Activated CD4-positive, alpha-beta T cell treated with anti-CD3 and anti-CD28 coated beads, Interleukin-2, amount 10 ng/mL, durations not matched to agents 24 days and 14 days (primary cell): ENCODE measurements at regions not wholly inside any gene's neighbourhood (a gene's known extent, or its start where the extent isn't known, plus 50 kb on each side); places are given as distances from the start of the nearest gene placed in this dataset.

Experiments used
- DNase-seq: peaks from one replicate; pipeline ENCODE4 v3.0.0; 2022
- H3K27ac Mint-ChIP-seq: one replicate; pipeline ENCODE4 v1.8.0; 2022; ENCODE audit warnings: mild to moderate bottlenecking, mixed read lengths
- H3K27me3 Mint-ChIP-seq: one replicate; pipeline ENCODE4 v1.8.0; 2022; ENCODE audit warnings: mixed read lengths
- H3K36me3 Mint-ChIP-seq: one replicate; pipeline ENCODE4 v1.8.0; 2022; ENCODE audit warnings: low read depth, mild to moderate bottlenecking, mixed read lengths
- H3K4me1 Mint-ChIP-seq: one replicate; pipeline ENCODE4 v1.8.0; 2021; ENCODE audit warnings: mixed read lengths
- H3K4me3 Mint-ChIP-seq: one replicate; pipeline ENCODE4 v1.8.0; 2022; ENCODE audit warnings: mild to moderate bottlenecking, moderate library complexity, mixed read lengths
- H3K9me3 Mint-ChIP-seq: one replicate; pipeline ENCODE4 v1.8.0; 2021; ENCODE audit warnings: mixed read lengths
- intact Hi-C: fragments of 100-400 bp; cut with micrococcal nuclease; formaldehyde crosslinking; loops from one replicate; pipeline ENCODE4 v1.15.1; 2023

- Mint-ChIP-seq H3K4me1 (no peaks in the 10 kb centered on the region), H3K4me3 (no peak overlapping the region), H3K27ac (no peak overlapping the region), H3K36me3 (no peaks in the 10 kb centered on the region), H3K27me3 (peaks cover 5% of the 10 kb centered on the region), H3K9me3 (peaks cover 4% of the 10 kb centered on the region)
- no peak for DNase-seq
- intact Hi-C loops = no loop called here
Measured at GRCh38 chrY:19365321-19365720, 379.2 kb downstream of the KDM5D start.

GRCh38 chrY:19357249-19357648, 387.3 kb downstream of the KDM5D start:
- no peak for DNase-seq
- Mint-ChIP-seq H3K36me3 (no peaks in the 10 kb centered on the region), H3K9me3 (peaks cover 2% of the 10 kb centered on the region), H3K4me3 (no peak overlapping the region), H3K27me3 (peaks cover 7% of the 10 kb centered on the region), H3K27ac (no peak overlapping the region), H3K4me1 (peaks cover 1% of the 10 kb centered on the region)
- intact Hi-C loops = loop anchor here (10.0 kb wide), 1 partner anchor 62 kb away; no protein-coding TSS in a partner anchor

GRCh38 chrY:19356735-19357134, 387.8 kb downstream of the KDM5D start:
- Mint-ChIP-seq H3K36me3 (no peaks in the 10 kb centered on the region), H3K27ac (no peak overlapping the region), H3K4me1 (peaks cover 1% of the 10 kb centered on the region), H3K9me3 (no peaks in the 10 kb centered on the region), H3K4me3 (no peak overlapping the region), H3K27me3 (peaks cover 4% of the 10 kb centered on the region)
- intact Hi-C loops = loop anchor here (10.0 kb wide), 1 partner anchor 62 kb away; no protein-coding TSS in a partner anchor
- no peak for DNase-seq

- Mint-ChIP-seq H3K4me1 (peaks cover 1% of the 10 kb centered on the region), H3K4me3 (no peak overlapping the region), H3K9me3 (no peaks in the 10 kb centered on the region), H3K27me3 (peaks cover 4% of the 10 kb centered on the region), H3K27ac (no peak overlapping the region), H3K36me3 (no peaks in the 10 kb centered on the region)
- intact Hi-C loops = loop anchor here (10.0 kb wide), 1 partner anchor 60 kb away; no protein-coding TSS in a partner anchor
- DNase-seq = no peak
Measured at GRCh38 chrY:19354857-19355173, 389.7 kb downstream of the KDM5D start.

- Mint-ChIP-seq H3K4me1 (peaks cover 1% of the 10 kb centered on the region), H3K4me3 (no peak overlapping the region), H3K27ac (no peak overlapping the region), H3K36me3 (no peaks in the 10 kb centered on the region), H3K9me3 (no peaks in the 10 kb centered on the region), H3K27me3 (peaks cover 4% of the 10 kb centered on the region)
- no peak for DNase-seq
- intact Hi-C loops = loop anchor here (10.0 kb wide), 1 partner anchor 59 kb away; no protein-coding TSS in a partner anchor
Measured at GRCh38 chrY:19354061-19354856, 390.3 kb downstream of the KDM5D start.

GRCh38 chrY:19351616-19352015, 392.9 kb downstream of the KDM5D start:
- H3K9me3 Mint-ChIP-seq = no peaks in the 10 kb centered on the region
- DNase-seq = no peak
- H3K4me3 Mint-ChIP-seq = no peak overlapping the region
- H3K36me3 Mint-ChIP-seq = no peaks in the 10 kb centered on the region
- intact Hi-C loops = loop anchor here (10.0 kb wide), 1 partner anchor 57 kb away; no protein-coding TSS in a partner anchor
- H3K27me3 Mint-ChIP-seq = peaks cover 4% of the 10 kb centered on the region
- H3K4me1 Mint-ChIP-seq = no peaks in the 10 kb centered on the region
- H3K27ac Mint-ChIP-seq = no peak overlapping the region

GRCh38 chrY:19321701-19322100, 422.8 kb downstream of the KDM5D start:
- H3K9me3 Mint-ChIP-seq = no peaks in the 10 kb centered on the region
- no peak overlapping the region for H3K27ac Mint-ChIP-seq
- H3K27me3 Mint-ChIP-seq = no peaks in the 10 kb centered on the region
- no peaks in the 10 kb centered on the region for H3K4me1 Mint-ChIP-seq
- intact Hi-C loops = no loop called here
- H3K36me3 Mint-ChIP-seq = no peaks in the 10 kb centered on the region
- H3K4me3 Mint-ChIP-seq = no peak overlapping the region
- no peak for DNase-seq

GRCh38 chrY:19319135-19319534, 425.4 kb downstream of the KDM5D start:
- DNase-seq = no peak
- Mint-ChIP-seq H3K27ac (no peak overlapping the region), H3K27me3 (no peaks in the 10 kb centered on the region), H3K36me3 (no peaks in the 10 kb centered on the region), H3K4me1 (no peaks in the 10 kb centered on the region), H3K9me3 (no peaks in the 10 kb centered on the region), H3K4me3 (no peak overlapping the region)
- intact Hi-C loops = no loop called here

GRCh38 chrY:19317271-19317987, 427.1 kb downstream of the KDM5D start:
- H3K4me1 Mint-ChIP-seq = no peaks in the 10 kb centered on the region
- no peaks in the 10 kb centered on the region for H3K36me3 Mint-ChIP-seq
- intact Hi-C loops = no loop called here
- no peak overlapping the region for H3K4me3 Mint-ChIP-seq
- H3K27ac Mint-ChIP-seq = no peak overlapping the region
- H3K27me3 Mint-ChIP-seq = no peaks in the 10 kb centered on the region
- no peak for DNase-seq
- no peaks in the 10 kb centered on the region for H3K9me3 Mint-ChIP-seq

GRCh38 chrY:19307627-19308026, 436.9 kb downstream of the KDM5D start:
- H3K36me3 Mint-ChIP-seq = no peaks in the 10 kb centered on the region

GRCh38 chrY:19303136-19303535, 441.4 kb downstream of the KDM5D start:
- Mint-ChIP-seq H3K27ac (no peak overlapping the region), H3K4me3 (no peak overlapping the region), H3K27me3 (no peaks in the 10 kb centered on the region), H3K36me3 (no peaks in the 10 kb centered on the region), H3K9me3 (no peaks in the 10 kb centered on the region), H3K4me1 (no peaks in the 10 kb centered on the region)
- intact Hi-C loops = no loop called here
- no peak for DNase-seq

More at GRCh38 chrY:19307627-19308026, 436.9 kb downstream of the KDM5D start:
- DNase-seq = no peak
- Mint-ChIP-seq H3K27me3 (no peaks in the 10 kb centered on the region), H3K27ac (no peak overlapping the region), H3K9me3 (no peaks in the 10 kb centered on the region), H3K4me1 (no peaks in the 10 kb centered on the region), H3K4me3 (no peak overlapping the region)
- intact Hi-C loops = no loop called here

GRCh38 chrY:19290925-19291324, 453.6 kb downstream of the KDM5D start:
- no peak overlapping the region for H3K4me3 Mint-ChIP-seq
- H3K36me3 Mint-ChIP-seq = no peaks in the 10 kb centered on the region
- no peaks in the 10 kb centered on the region for H3K27me3 Mint-ChIP-seq
- H3K4me1 Mint-ChIP-seq = no peaks in the 10 kb centered on the region
- no peaks in the 10 kb centered on the region for H3K9me3 Mint-ChIP-seq
- H3K27ac Mint-ChIP-seq = no peak overlapping the region
- intact Hi-C loops = loop anchor here (10.0 kb wide), 1 partner anchor 64 kb away; no protein-coding TSS in a partner anchor
- no peak for DNase-seq

- Mint-ChIP-seq H3K4me3 (no peak overlapping the region), H3K36me3 (no peaks in the 10 kb centered on the region), H3K4me1 (peaks cover 2% of the 10 kb centered on the region), H3K9me3 (no peaks in the 10 kb centered on the region), H3K27ac (no peak overlapping the region), H3K27me3 (no peaks in the 10 kb centered on the region)
- intact Hi-C loops = no loop called here
- DNase-seq = no peak
Measured at GRCh38 chrY:19274076-19274475, 470.4 kb downstream of the KDM5D start.

GRCh38 chrY:19268331-19268730, 476.2 kb downstream of the KDM5D start:
- no peaks in the 10 kb centered on the region for H3K36me3 Mint-ChIP-seq
- intact Hi-C loops = no loop called here
- H3K4me3 Mint-ChIP-seq = no peak overlapping the region
- no peaks in the 10 kb centered on the region for H3K4me1 Mint-ChIP-seq
- no peaks in the 10 kb centered on the region for H3K27me3 Mint-ChIP-seq
- DNase-seq = no peak
- H3K27ac Mint-ChIP-seq = no peak overlapping the region
- no peaks in the 10 kb centered on the region for H3K9me3 Mint-ChIP-seq
